ENCODE measurements at regions not wholly inside any gene's neighbourhood (a gene's known extent, or its start where the extent isn't known, plus 50 kb on each side); places are given as distances from the start of the nearest gene placed in this dataset.

DNA sequence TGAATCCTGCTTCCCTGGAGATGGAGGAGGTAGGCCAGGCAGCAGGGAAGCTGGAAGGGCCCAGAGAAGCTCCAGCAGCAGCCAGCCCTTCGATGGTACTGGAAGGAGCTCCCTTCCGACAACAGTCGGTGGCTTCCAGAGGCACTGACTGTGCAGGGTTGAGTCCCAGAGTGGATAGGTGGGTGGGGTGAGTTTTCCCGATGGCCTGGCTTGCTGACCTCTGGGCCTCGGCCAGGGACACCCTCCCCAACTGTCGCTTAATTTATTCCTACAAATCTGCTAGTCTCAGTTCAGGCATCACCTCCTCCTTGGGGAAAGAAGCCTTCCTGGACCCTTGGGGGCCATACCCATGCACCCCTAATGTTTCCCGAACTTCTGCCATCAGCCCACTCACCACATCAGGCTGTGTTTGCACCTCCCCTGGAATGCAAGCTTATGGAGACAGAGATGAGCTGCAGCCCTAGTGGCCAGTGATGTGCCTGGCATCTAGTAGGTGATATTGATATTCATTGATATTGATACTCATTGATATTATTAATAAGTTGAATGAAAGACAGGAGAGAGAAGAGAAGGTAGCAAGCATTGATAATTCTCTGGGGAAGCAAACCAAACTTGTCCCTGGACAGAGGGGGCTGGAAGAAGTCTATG lies 104.6 kb upstream of the BOD1 start:
- no peak overlapping the region for H3K27ac ChIP-seq (ENCODE audit: low read length)
- no peak overlapping the region for H3K9ac ChIP-seq (ENCODE audit: low read depth, low read length)

DNA sequence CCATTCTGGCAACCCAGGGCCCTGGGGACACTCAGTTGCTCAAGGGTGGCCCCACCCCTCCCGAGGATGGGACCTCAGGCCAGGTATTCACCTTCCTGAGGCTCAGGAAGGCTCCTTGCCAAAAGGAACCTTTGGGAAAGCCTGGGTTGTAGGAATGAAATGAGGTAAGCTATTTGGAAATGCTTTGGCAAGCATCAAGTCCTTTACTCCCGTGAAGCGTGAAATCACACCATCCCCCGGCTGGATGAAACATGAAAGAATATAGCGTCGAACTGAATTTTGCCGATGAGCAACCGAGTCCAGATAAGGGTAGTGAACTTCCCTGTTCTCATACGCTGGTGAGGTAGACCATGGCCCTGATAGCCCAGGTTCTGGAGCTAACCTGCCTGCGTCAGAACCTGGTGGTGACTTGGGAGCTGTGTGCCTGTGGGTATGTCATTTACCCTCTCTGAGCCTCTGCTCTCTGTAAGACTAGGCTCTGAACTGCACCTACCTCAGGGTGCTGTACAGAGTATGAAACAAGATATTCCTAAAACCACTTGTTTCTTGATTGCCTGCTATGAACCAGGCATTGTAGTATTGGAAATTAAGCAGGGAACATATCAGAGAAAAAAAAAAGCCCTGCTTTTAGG lies 105.3 kb upstream of the BOD1 start:
- no peak overlapping the region for H3K9ac ChIP-seq (ENCODE audit: low read depth, low read length)
- H3K4me1 ChIP-seq (ENCODE audit: insufficient read depth, low read length), result peaks cover 9% of the 10 kb centered on the region; the same call in 1 of the 2 replicates
- no peaks in the 10 kb centered on the region for H3K27me3 ChIP-seq (ENCODE audit: insufficient read depth, low read length)
- H3K36me3 ChIP-seq (ENCODE audit: insufficient read depth, low read depth, low read length), result no peaks in the 10 kb centered on the region
- no peak overlapping the region for H3K4me3 ChIP-seq (ENCODE audit: low read length)
- H3K27ac ChIP-seq (ENCODE audit: low read length), result no peak overlapping the region
- H3K9me3 ChIP-seq (ENCODE audit: insufficient read depth, low read depth, low read length), result no peaks in the 10 kb centered on the region

More for the DNA sequence above, 104.6 kb upstream of the BOD1 start:
- no peaks in the 10 kb centered on the region for H3K27me3 ChIP-seq (ENCODE audit: insufficient read depth, low read length)
- peaks cover 9% of the 10 kb centered on the region; the same call in 1 of the 2 replicates for H3K4me1 ChIP-seq (ENCODE audit: insufficient read depth, low read length)
- no peaks in the 10 kb centered on the region for H3K9me3 ChIP-seq (ENCODE audit: insufficient read depth, low read depth, low read length)
- H3K4me3 ChIP-seq (ENCODE audit: low read length), result no peak overlapping the region
- H3K36me3 ChIP-seq (ENCODE audit: insufficient read depth, low read depth, low read length), result no peaks in the 10 kb centered on the region

DNA sequence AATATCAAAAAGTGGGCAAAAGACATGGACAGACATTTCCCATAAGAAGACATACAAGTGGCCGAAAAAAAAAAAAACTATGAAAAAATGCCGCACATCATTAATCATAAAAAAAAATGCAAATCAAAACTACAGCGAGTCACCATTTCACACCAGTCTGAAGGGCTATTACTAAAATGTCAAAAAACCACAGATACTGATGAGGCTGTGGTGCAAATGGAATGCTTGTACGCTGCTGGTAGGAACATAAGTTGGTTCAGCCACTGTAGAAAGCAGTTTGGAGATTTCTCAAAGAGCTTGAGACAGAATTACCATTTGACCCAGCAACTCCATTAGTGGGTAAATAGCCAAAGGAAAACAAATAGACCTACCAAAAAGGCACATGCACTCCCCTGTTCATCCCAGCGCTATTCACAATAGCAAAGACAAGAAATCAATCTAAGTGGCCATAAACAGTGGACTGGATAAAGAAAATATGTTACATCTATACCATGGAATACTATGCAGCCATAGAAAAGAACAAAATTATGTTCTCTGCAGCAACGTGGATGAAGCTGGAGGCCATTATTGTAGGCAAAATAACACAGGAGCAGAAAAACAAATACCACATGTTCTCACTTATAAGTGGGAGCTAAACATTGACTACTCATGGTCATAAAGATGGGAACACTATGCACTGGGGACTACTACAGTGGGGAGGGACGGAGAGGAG lies 110.6 kb upstream of the BOD1 start:
- Histone ChIP-seq H3K27ac (ENCODE audit: low read length) (no peak overlapping the region), H3K4me3 (ENCODE audit: low read length) (no peak overlapping the region), H3K36me3 (ENCODE audit: insufficient read depth, low read depth, low read length) (no peaks in the 10 kb centered on the region), H3K4me1 (ENCODE audit: insufficient read depth, low read length) (peaks cover 10% of the 10 kb centered on the region), H3K9ac (ENCODE audit: low read depth, low read length) (no peak overlapping the region), H3K9me3 (ENCODE audit: insufficient read depth, low read depth, low read length) (no peaks in the 10 kb centered on the region), H3K27me3 (ENCODE audit: insufficient read depth, low read length) (no peaks in the 10 kb centered on the region)

DNA sequence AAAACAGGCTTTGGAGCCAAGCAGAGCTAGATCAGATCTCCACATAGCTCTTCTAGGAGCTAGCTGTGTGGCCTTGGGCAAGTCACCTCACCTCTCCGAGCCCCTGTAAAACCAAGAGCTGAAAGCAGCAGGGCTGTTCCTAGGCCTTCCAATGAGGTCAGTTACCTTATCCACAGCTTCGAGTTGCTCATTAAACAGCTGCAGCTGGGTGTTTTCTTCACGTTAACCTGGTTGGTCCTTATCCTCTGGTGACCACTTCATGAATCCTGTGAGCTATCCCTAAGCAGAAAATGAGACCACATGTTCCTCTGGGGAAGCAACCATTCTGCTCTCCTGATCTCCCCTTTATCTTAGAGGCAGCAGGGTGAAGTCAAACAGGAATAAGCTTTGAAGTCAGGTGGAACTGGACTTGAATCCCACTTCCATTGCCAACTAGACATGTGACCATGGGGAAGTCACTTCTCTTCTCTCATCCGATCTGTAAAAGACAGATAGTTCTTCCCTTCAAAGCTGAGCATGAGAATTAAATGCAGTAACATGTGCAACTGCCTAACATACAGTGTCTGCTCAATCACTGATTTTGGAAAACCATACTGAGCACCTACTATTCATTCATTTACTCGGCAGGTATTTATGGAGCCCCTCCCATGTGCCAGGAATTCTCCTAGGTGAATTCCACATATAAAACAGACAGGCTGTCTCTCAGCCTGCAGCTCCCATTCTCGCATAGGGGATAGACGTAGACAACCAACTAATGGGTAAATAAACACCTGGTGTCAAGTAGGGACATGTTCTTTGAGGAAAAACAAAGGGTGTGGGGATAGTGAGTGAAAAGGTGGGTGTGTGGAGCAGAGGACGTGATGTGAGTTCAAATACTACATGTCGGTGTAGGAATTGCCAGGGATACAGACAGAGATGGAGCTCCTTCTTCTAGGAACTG lies 111.7 kb upstream of the BOD1 start:
- H3K36me3 ChIP-seq (ENCODE audit: insufficient read depth, low read depth, low read length), result no peaks in the 10 kb centered on the region
- H3K9ac ChIP-seq (ENCODE audit: low read depth, low read length), result no peak overlapping the region
- H3K4me3 ChIP-seq (ENCODE audit: low read length), result no peak overlapping the region
- no peaks in the 10 kb centered on the region for H3K27me3 ChIP-seq (ENCODE audit: insufficient read depth, low read length)
- no peaks in the 10 kb centered on the region for H3K9me3 ChIP-seq (ENCODE audit: insufficient read depth, low read depth, low read length)
- H3K4me1 ChIP-seq (ENCODE audit: insufficient read depth, low read length), result peaks cover 10% of the 10 kb centered on the region
- no peak overlapping the region for H3K27ac ChIP-seq (ENCODE audit: low read length)

DNA sequence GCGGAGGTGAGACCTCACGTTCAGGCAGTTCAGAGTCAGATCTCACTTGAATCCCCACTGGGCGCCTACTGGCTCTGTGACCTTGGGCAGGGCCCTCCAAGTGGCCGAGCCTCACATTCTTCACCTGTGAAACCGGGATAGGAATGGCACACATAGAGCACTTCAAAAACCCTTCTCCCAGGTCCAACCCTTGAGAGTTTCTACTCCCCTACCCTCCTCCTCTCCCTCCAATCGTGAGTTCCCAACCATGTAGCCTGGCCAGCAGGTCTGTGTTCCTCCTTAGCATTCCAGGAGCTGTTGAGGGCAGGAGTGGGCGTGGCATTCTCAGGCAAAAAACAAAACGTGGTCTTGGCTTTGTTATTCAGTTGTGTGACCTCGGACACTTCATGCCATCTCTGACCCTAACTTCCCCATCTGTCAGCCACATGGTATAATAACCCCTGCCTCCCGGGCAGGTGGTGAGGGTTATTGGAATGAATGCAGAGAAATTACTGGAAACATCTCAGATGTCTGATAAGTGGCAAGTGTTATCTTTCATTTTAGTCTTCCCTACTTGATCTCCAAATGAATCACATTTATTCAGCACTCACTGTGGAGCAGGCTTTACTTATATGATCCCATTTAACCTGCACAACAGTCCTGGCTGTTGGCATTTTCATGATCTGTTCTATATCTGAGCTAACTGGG lies 112.8 kb upstream of the BOD1 start:
- no peaks in the 10 kb centered on the region for H3K9me3 ChIP-seq (ENCODE audit: insufficient read depth, low read depth, low read length)
- H3K27me3 ChIP-seq (ENCODE audit: insufficient read depth, low read length), result no peaks in the 10 kb centered on the region
- H3K27ac ChIP-seq (ENCODE audit: low read length), result no peak overlapping the region
- no peak overlapping the region for H3K4me3 ChIP-seq (ENCODE audit: low read length)
- no peak overlapping the region for H3K9ac ChIP-seq (ENCODE audit: low read depth, low read length)
- H3K36me3 ChIP-seq (ENCODE audit: insufficient read depth, low read depth, low read length), result no peaks in the 10 kb centered on the region
- H3K4me1 ChIP-seq (ENCODE audit: insufficient read depth, low read length), result peaks cover 10% of the 10 kb centered on the region

DNA sequence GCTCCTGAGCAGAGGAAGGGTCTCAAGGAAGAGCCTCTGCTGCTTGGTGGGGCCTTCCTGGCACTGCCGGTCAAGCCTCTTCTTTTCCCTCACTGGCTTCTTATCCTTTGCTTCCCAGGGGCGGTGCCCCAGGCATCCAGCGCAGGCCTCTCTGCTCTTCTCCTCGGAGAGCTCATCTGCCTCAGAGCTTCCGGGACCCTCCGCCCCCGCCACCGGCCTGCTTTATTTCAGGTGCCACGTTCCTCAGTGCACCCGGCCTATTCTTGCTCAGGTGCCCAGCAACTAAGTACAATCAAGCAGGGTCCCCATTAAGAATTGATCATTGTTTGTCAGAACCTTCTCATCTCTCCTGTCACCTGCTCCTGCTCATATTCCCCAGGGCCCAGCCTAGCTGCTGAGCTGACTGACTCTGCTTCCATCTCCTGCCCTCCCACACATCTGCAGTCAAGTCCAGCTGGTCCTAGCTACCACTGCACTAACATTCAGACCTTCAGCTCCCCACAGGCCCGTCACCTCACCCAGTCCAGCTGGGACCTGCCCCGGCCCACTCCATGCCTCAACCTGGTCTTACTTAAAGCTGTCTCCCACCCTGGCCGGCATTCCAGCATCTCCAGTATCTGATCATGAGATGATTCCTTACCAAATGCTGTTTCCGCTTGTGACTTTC lies 114.3 kb upstream of the BOD1 start:
- Histone ChIP-seq H3K36me3 (ENCODE audit: insufficient read depth, low read depth, low read length) (no peaks in the 10 kb centered on the region), H3K27me3 (ENCODE audit: insufficient read depth, low read length) (no peaks in the 10 kb centered on the region), H3K9ac (ENCODE audit: low read depth, low read length) (no peak overlapping the region), H3K4me1 (ENCODE audit: insufficient read depth, low read length) (peaks cover 8% of the 10 kb centered on the region), H3K27ac (ENCODE audit: low read length) (no peak overlapping the region), H3K4me3 (ENCODE audit: low read length) (no peak overlapping the region), H3K9me3 (ENCODE audit: insufficient read depth, low read depth, low read length) (no peaks in the 10 kb centered on the region)

DNA sequence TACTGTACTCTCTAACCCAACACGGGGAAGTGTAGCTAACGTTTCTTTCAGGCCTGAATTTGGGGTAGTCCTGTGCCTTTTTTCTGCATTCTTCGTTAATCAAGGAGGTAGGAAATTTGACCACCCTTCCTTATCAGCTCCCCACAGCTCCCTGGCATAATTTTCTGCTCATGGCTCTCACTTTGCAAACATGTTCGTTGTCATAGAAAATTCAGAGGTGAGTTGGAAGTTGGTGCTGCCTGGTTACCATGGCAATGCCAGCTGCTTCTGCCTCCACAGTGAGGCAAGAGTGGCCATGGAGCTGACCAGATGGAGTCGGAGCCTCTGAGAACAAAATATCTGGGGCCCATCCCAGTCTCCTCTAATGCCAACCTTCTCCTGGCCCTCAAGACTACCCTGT lies 116.6 kb upstream of the BOD1 start:
- no peak overlapping the region for H3K9ac ChIP-seq (ENCODE audit: low read depth, low read length)
- no peaks in the 10 kb centered on the region for H3K36me3 ChIP-seq (ENCODE audit: insufficient read depth, low read depth, low read length)
- H3K4me1 ChIP-seq (ENCODE audit: insufficient read depth, low read length), result peaks cover 8% of the 10 kb centered on the region
- H3K27ac ChIP-seq (ENCODE audit: low read length), result no peak overlapping the region
- no peak overlapping the region for H3K4me3 ChIP-seq (ENCODE audit: low read length)
- H3K27me3 ChIP-seq (ENCODE audit: insufficient read depth, low read length), result no peaks in the 10 kb centered on the region
- H3K9me3 ChIP-seq (ENCODE audit: insufficient read depth, low read depth, low read length), result no peaks in the 10 kb centered on the region

DNA sequence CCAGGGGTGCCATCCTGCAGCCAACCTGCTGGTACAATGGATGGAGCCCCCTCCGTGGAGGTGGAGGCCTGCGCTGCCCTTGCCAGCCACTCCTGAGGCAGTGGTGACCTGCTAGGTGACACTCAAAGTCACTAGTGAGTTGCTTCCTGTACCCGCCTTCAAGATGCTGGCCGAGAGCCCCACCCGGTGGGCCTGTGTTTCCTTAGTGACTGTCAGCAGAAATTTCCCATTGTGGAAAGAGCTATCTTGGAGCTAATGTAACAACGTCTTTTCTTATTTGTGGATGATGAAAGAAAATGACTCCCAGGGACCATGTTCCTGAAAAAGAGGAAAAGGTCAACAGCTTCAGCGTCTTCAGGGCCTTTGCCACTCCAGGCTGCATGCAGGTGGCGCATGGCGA lies 117.0 kb upstream of the BOD1 start:
- no peaks in the 10 kb centered on the region for H3K27me3 ChIP-seq (ENCODE audit: insufficient read depth, low read length)
- no peaks in the 10 kb centered on the region for H3K36me3 ChIP-seq (ENCODE audit: insufficient read depth, low read depth, low read length)
- H3K4me3 ChIP-seq (ENCODE audit: low read length), result no peak overlapping the region
- no peak overlapping the region for H3K9ac ChIP-seq (ENCODE audit: low read depth, low read length)
- no peaks in the 10 kb centered on the region for H3K9me3 ChIP-seq (ENCODE audit: insufficient read depth, low read depth, low read length)
- H3K27ac ChIP-seq (ENCODE audit: low read length), result no peak overlapping the region
- H3K4me1 ChIP-seq (ENCODE audit: insufficient read depth, low read length), result peaks cover 8% of the 10 kb centered on the region

DNA sequence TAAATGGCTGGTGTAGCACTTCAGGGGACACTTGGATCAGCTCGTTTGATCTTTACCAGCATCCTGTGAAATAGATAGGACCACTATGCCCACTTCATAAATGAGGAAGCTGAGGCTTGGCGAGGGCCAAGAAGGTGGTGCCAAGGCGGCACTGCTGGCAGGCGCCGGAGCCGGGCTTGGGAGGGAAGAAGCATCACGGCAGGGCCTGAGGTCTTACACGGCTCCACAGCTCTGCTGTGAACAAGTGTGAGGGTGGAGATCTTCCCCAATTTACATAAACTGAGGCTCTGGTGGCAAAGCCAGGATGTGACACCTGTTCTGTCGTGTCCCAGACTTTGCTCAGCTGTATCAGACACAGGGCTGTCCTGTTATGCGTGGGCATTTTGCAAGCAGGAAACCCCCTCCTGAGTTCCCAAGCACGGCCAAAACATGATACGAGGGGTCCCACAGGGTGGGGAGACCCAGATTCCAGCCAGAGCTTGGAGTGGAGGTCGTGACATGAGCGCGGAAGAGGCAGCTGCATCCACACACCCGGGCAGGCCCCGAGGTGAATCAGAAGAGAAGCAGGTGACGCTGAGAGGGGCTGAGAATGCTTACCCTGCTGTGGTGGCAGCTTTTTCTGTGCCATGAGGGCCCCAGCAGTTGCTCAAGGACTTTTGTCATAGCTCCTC lies 117.5 kb upstream of the BOD1 start:
- H3K9ac ChIP-seq (ENCODE audit: low read depth, low read length), result no peak overlapping the region
- no peaks in the 10 kb centered on the region for H3K9me3 ChIP-seq (ENCODE audit: insufficient read depth, low read depth, low read length)
- no peak overlapping the region for H3K4me3 ChIP-seq (ENCODE audit: low read length)
- H3K27me3 ChIP-seq (ENCODE audit: insufficient read depth, low read length), result no peaks in the 10 kb centered on the region
- peaks cover 7% of the 10 kb centered on the region for H3K4me1 ChIP-seq (ENCODE audit: insufficient read depth, low read length)
- no peak overlapping the region for H3K27ac ChIP-seq (ENCODE audit: low read length)
- H3K36me3 ChIP-seq (ENCODE audit: insufficient read depth, low read depth, low read length), result no peaks in the 10 kb centered on the region

DNA sequence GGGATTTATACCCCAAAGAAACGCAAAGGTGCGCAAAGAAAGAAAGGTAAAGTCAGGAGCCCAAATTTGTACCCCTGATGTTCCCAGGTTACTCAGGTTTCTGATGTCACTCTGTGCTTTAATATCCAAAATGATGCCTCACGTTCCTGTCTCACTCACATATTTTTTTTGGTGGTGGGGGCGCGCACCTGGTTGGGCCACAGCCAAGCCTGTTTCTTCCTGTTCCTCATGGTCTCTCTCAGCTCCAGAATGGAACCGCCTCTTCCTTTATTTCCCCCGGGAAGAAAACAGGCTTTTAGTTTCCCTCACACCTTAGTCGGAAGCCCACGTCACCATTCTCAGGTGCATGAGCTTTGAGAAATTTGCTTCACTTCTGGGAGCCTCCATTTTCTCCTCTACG lies 118.3 kb upstream of the BOD1 start:
- Histone ChIP-seq H3K36me3 (ENCODE audit: insufficient read depth, low read depth, low read length) (no peaks in the 10 kb centered on the region), H3K9me3 (ENCODE audit: insufficient read depth, low read depth, low read length) (no peaks in the 10 kb centered on the region), H3K4me3 (ENCODE audit: low read length) (no peak overlapping the region), H3K27me3 (ENCODE audit: insufficient read depth, low read length) (no peaks in the 10 kb centered on the region), H3K9ac (ENCODE audit: low read depth, low read length) (no peak overlapping the region), H3K27ac (ENCODE audit: low read length) (no peak overlapping the region), H3K4me1 (ENCODE audit: insufficient read depth, low read length) (no peaks in the 10 kb centered on the region; the same call in 1 of the 2 replicates)
